SK-N-MC (cell line): ENCODE measurements at regions not wholly inside any gene's neighbourhood (a gene's known extent, or its start where the extent isn't known, plus 50 kb on each side); places are given as distances from the start of the nearest gene placed in this dataset.
A peak's percentile ranks its signal among the peaks of the same experiment; 100 is the strongest.
"Not testable (repeated sequence)": the region's sequence is repeated elsewhere in the genome, so short reads cannot be mapped to it uniquely, and the experiment has no call there.

Experiments
- DNase-seq: peaks from one replicate; pipeline ENCODE4 v3.0.0-alpha.2; 2011; ENCODE audit warnings: low read depth, low spot score
- H3K27ac ChIP-seq: fragments of 200-600 bp; sonication (generic); 2 replicates; pipeline ENCODE4 v1.5.1; 2016; ENCODE audit warnings: mixed run types
- H3K36me3 ChIP-seq: fragments of 200-600 bp; sonication (generic); 2 replicates; pipeline ENCODE4 v1.6.1; 2017; ENCODE audit warnings: antibody characterized with exemption, low read length, mixed read lengths; ENCODE audit not compliant: insufficient read depth
- H3K4me3 ChIP-seq: fragments of 200-600 bp; sonication (generic); 2 replicates; pipeline ENCODE4 v1.5.1; 2016
- H3K9ac ChIP-seq: fragments of 200-600 bp; sonication (generic); 2 replicates; pipeline ENCODE4 v1.8.0; 2017; ENCODE audit warnings: mixed run types, mixed read lengths; ENCODE audit not compliant: insufficient read length
- H3K9me3 ChIP-seq: fragments of 200-600 bp; sonication (generic); 2 replicates; pipeline ENCODE4 v1.6.1; 2017; ENCODE audit warnings: low read depth, mild to moderate bottlenecking, antibody characterized with exemption, low read length, moderate library complexity, mixed read lengths
- EZH2 ChIP-seq: fragments of 200-600 bp; sonication (generic); IDR thresholded peaks from one replicate; pipeline ENCODE4 v1.6.1; 2017; ENCODE audit warnings: antibody characterized with exemption
- FOXP2 ChIP-seq: optimal IDR thresholded peaks from 2 replicates; pipeline ENCODE3; 2011; ENCODE audit warnings: mild to moderate bottlenecking, moderate library complexity; ENCODE audit not compliant: insufficient read depth; ENCODE audit errors: extremely low read length, control extremely low read depth
- POLR2AphosphoS5 ChIP-seq: IDR thresholded peaks from 2 replicates; pipeline ENCODE4 v1.6.1; 2012; ENCODE audit warnings: mild to moderate bottlenecking, low read depth, low read length, borderline replicate concordance

- no peaks in the 10 kb centered on the region for H3K36me3 ChIP-seq
Measured at GRCh38 chr20:57818418-57819181, 108.8 kb upstream of the PMEPA1 start.

DNA sequence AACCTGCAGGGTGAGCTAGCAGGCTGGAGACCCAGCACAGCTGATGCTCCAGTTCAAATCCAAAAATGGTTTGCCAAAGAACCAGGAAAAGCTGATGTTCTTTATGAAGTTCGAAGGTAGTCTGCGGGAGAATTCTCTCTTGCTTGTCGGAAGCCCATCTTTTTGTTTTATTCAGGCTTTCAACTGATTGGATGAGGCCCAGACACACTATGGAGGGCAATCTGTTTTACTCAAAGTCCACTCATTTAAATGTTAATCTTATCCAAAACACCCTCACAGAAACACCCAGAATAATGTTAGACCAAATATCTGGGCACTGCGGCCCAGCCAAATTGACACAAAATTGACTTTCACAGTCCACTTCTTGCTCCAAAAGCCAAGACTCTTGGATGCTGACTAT, 105.6 kb upstream of the PMEPA1 start:
- H3K36me3 ChIP-seq: no peaks in the 10 kb centered on the region
- TF ChIP-seq FOXP2: no peak
- TF ChIP-seq EZH2: no peak
- no peak for TF ChIP-seq POLR2AphosphoS5
- no peak overlapping the region for H3K9ac ChIP-seq
- no peaks in the 10 kb centered on the region for H3K9me3 ChIP-seq
- H3K4me3 ChIP-seq: no peak overlapping the region
- no peak for DNase-seq
- H3K27ac ChIP-seq: no peak overlapping the region

More at GRCh38 chr20:57818418-57819181, 108.8 kb upstream of the PMEPA1 start:
- no peak for TF ChIP-seq EZH2
- no peak for TF ChIP-seq FOXP2
- TF ChIP-seq POLR2AphosphoS5: no peak
- Histone ChIP-seq H3K9ac (no peak overlapping the region), H3K4me3 (no peak overlapping the region), H3K9me3 (no peaks in the 10 kb centered on the region), H3K27ac (no peak overlapping the region)
- DNase-seq: no peak

DNA sequence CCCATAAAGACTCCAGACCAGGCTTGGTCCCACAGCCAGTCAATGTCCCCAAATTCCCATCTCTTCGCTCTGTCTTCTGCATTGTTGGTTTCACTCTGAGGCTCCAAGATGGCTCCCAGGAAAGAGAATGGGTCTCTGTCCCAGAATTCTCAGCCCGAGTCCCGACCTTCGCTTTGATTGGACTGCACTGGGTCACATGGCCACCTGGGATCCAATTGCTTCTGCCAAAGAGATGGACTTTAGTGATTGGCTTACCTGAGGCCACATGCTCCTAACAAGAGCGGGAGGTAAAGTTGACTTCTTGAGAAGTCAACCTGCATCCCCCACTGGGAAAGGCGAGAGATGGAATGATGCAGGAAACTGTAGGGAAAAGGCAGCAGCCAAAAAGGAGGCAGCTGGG, 104.7 kb upstream of the PMEPA1 start:
- H3K4me3 ChIP-seq: no peak overlapping the region
- no peaks in the 10 kb centered on the region for H3K36me3 ChIP-seq
- TF ChIP-seq POLR2AphosphoS5 (no peak), EZH2 (no peak), FOXP2 (no peak)
- H3K27ac ChIP-seq: no peak overlapping the region
- no peak overlapping the region for H3K9ac ChIP-seq
- no peak for DNase-seq
- H3K9me3 ChIP-seq: no peaks in the 10 kb centered on the region

DNA sequence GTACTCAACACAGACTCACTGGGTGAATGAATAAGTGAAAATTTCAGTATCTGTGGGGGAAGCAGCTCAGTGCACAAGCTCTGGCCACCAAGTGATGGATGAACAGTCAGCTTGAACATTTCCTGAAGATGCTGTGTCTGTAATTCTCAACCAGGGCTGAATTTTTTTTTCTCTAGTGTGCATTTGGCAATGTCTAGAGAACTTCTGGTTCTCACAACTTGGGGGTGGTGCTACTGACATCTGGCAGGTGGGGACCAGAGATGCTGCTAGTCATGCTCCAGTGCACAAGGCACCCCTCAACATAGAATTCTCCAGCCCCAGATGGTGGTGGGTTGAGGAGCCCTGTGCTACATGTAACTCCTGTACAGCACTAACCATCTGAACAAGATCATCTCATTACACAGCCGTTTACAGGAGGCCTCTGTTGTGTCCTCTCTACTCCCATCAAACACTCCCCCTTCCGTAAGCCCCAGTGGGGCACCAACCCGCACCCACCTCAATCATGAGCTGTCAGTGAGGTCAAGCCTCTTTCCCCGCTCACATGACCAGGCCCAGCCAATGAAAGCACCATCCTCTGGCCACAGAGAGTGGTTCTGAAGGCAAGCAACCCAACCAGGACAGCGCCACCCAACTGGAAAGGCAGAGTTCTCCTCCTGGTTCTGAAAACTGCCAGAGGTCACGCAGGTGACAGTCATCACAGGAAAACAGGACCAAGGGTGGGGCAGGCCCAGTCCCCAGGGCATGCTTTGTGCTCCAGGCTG, 103.9 kb upstream of the PMEPA1 start:
- H3K4me3 ChIP-seq: no peak overlapping the region
- TF ChIP-seq FOXP2 (no peak), EZH2 (no peak)
- H3K9me3 ChIP-seq: no peaks in the 10 kb centered on the region
- H3K27ac ChIP-seq: no peak overlapping the region
- no peaks in the 10 kb centered on the region for H3K36me3 ChIP-seq
- no peak for DNase-seq
- H3K9ac ChIP-seq: no peak overlapping the region

DNA sequence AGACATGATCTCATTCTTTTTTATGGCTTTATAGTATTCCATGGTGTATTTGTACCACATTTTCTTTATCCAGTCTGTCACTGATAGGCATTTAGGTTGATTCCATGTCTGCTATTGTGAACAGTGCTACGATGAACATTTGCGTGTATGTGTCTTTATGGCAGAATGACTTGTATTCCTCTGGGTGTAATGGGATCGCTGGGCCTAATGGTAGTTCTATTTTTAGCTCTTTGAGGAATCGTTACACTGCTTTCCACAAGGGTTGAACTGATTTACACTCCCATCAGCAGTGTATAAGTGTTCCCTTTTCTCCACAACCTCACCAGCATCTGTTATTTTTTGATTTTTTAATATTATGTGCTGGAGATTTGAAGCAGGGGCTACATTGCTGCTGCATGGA, 102.8 kb upstream of the PMEPA1 start:
- H3K27ac ChIP-seq, H3K9me3 ChIP-seq, DNase-seq, H3K4me3 ChIP-seq, H3K36me3 ChIP-seq, H3K9ac ChIP-seq: not testable (repeated sequence)

GRCh38 chr20:57811374-57812020, 101.7 kb upstream of the PMEPA1 start:
- H3K4me3 ChIP-seq: peak overlapping the region; percentile 11; the same call in 1 of the 2 replicates
- H3K9me3 ChIP-seq: no peaks in the 10 kb centered on the region
- TF ChIP-seq EZH2 (no peak), POLR2AphosphoS5 (no peak), FOXP2 (no peak)
- no peak overlapping the region for H3K9ac ChIP-seq
- DNase-seq: no peak
- H3K36me3 ChIP-seq: no peaks in the 10 kb centered on the region
- no peak overlapping the region for H3K27ac ChIP-seq

DNA sequence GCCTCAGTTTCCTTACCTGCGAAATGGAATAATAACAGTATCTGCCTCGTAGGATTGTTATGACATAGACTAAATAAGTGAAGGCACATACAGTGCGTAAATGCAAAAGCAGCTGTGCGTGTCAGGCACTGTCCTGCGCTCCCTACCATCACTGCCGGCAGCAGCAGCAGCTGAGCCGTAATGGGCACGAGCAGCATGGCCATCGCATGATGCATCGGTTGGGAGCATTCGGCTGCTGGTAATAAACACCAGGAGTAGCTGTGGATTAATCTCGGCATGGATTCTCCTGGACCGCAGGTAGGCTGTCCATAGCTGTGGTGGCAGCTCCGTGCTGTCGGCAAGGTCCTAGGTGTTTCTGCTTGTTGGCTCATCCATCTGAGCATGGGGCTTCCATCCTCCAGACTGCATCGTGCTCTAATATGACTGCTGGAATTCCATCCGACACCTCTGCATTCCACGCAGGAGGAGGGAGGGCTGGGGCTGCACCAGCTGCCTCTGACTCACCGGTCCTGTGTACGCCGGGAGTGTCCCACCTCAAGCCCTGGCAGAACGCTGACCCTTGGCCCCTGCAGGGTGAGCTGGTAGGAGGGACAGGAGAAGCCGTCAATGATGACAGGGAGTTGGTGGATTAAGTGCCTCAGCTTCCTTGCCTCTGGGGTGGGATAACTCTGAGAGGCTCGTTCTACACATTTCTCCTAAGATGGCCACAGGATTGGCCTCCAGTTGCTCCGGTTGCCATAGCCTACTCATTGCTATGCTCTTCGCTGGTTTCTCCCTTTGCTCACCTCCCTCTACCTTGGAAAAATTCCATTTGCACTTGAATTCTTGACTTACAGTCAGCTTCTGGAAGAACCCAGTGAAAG, 100.9 kb upstream of the PMEPA1 start:
- no peaks in the 10 kb centered on the region for H3K36me3 ChIP-seq
- no peak for TF ChIP-seq EZH2
- no peak for TF ChIP-seq POLR2AphosphoS5
- no peak for TF ChIP-seq FOXP2
- peak overlapping the region; percentile 11; the same call in 1 of the 2 replicates for H3K4me3 ChIP-seq
- DNase-seq: no peak
- H3K9ac ChIP-seq: no peak overlapping the region
- no peaks in the 10 kb centered on the region for H3K9me3 ChIP-seq
- H3K27ac ChIP-seq: no peak overlapping the region
